ENCODE measurements at regions not wholly inside any gene's neighbourhood (a gene's known extent, or its start where the extent isn't known, plus 50 kb on each side); places are given as distances from the start of the nearest gene placed in this dataset.

DNA sequence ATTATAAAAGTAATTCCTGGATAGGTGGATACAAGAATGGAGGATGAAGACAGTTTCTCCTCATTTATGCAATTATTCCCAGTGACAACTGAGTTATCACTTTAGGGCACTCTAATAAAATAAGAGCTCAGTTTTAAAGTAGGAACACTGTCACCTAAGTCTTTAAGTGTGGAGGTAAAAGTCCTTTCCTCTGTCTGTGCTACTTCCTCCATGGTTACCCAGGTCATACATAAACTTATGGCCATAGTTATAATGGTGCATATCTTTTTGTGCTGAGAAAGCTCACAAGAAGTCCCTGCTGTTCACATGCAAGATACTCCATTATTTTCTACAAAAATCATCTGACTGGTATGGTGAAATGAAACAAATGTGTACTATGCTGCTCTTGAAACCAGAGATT lies 1093.6 kb downstream of the IGSF11 start:
- no peaks in the 10 kb centered on the region for H3K4me1 ChIP-seq (ENCODE audit: insufficient read depth, low read length)

DNA sequence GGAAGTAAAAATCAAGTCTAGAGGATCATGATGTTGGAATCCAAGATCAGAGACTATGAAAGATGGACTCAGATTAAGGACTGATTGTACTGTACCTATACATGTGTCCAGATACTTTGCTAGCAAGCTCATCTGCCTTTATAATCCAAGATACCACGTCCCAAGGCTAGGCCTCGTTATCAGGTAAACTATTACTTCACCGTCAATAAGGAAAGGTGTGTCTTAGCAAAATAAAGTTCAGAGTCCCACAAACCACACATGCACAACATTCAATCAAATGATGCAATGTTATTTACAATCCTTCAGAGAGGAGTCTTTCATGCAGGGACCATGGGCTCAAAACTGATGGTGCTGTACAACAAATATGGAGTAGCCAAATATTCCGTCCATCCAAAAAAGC lies 1092.9 kb downstream of the IGSF11 start:
- H3K9me3 ChIP-seq (ENCODE audit: low read depth, low read length) = no peaks in the 10 kb centered on the region
- no peak overlapping the region for H3K4me3 ChIP-seq (ENCODE audit: low read length)
- no peaks in the 10 kb centered on the region for H3K27me3 ChIP-seq (ENCODE audit: insufficient read depth, low read length)
- no peaks in the 10 kb centered on the region for H3K4me1 ChIP-seq (ENCODE audit: insufficient read depth, low read length)

More for the DNA sequence above, 1093.6 kb downstream of the IGSF11 start:
- H3K4me3 ChIP-seq (ENCODE audit: low read length) = no peak overlapping the region
- H3K9me3 ChIP-seq (ENCODE audit: low read depth, low read length) = no peaks in the 10 kb centered on the region
- no peaks in the 10 kb centered on the region for H3K27me3 ChIP-seq (ENCODE audit: insufficient read depth, low read length)

DNA sequence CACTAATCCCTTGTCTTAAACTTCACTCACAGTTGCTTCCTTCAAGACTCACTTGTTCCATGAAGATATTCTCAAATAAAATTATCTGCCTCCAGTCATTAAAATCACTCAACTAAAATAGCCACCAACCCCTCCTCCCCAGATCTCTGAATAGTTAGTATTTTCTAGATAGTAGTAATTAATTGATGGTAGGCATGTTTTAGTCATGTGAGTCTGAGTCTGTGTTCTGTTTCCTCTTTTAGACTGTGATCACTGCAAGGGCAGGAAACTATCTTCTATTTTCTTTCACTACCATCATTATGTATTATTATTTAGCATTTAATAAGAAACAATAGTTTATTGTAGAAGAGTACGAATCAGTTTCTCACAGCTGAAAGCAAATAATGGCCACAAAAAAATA lies 1080.5 kb downstream of the IGSF11 start:
- H3K4me1 ChIP-seq (ENCODE audit: insufficient read depth, low read length) = no peaks in the 10 kb centered on the region
- H3K27me3 ChIP-seq (ENCODE audit: insufficient read depth, low read length) = no peaks in the 10 kb centered on the region
- H3K4me3 ChIP-seq (ENCODE audit: low read length) = no peak overlapping the region
- no peaks in the 10 kb centered on the region for H3K9me3 ChIP-seq (ENCODE audit: low read depth, low read length)

DNA sequence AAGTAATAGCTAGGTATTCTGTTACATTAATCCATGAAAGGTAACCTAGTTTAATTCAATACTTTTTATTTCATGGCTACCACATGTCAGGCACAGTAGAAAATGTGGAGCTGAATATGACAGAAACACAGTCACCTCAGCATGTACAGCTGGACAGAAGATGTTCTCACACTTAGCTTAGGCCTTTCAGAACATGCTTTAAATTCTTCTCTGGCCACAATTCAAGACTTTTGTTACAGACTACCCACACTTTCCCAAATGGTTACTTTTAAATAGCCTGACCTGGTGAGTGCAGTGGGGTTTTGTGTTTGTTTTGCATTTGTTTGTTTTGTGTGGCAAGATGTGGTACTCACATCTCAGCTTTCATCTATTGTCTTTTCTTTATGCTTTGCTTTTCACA lies 1079.5 kb downstream of the IGSF11 start:
- H3K4me3 ChIP-seq (ENCODE audit: low read length) = no peak overlapping the region
- no peaks in the 10 kb centered on the region for H3K4me1 ChIP-seq (ENCODE audit: insufficient read depth, low read length)
- no peaks in the 10 kb centered on the region for H3K27me3 ChIP-seq (ENCODE audit: insufficient read depth, low read length)
- no peaks in the 10 kb centered on the region for H3K9me3 ChIP-seq (ENCODE audit: low read depth, low read length)

DNA sequence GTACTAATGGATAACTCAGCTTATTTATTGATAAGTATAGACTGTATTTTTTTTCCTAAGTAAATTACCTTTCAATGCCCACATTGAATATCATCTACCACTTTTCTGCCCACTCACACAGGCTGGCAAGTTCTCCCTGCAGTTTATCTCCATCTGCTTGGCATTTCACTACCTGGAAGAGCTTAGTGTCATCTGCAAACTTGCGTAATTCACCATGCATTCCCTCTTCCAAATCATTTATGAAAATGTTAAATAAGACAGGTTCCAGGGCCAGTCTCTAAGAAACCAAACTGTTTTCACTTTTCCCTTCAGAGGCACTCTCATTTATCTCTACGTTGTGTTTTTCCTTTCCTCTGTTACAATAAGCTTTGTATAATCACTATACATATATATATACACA lies 1076.6 kb downstream of the IGSF11 start:
- Histone ChIP-seq H3K9me3 (ENCODE audit: low read depth, low read length) (no peaks in the 10 kb centered on the region), H3K4me1 (ENCODE audit: insufficient read depth, low read length) (no peaks in the 10 kb centered on the region), H3K4me3 (ENCODE audit: low read length) (no peak overlapping the region), H3K27me3 (ENCODE audit: insufficient read depth, low read length) (no peaks in the 10 kb centered on the region)

DNA sequence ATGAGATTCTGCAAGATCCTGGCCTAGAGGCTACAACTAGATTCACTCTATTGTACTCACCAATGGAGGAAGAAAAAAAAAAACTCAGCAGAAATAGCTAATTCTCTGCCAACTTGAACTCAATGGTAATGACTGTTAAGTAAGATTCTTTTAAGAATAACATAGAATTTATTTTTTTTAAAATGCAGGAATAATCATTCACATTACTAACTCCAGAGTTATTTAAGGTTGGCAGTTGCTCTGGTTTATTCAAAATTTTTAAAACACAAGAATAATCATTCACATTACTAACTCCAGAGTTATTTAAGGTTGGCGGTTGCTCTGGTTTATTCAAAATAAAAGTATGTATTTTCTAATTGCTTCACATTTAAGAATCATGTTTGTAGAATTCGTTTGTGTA lies 1071.9 kb downstream of the IGSF11 start:
- Histone ChIP-seq H3K4me3 (ENCODE audit: low read length) (no peak overlapping the region), H3K27me3 (ENCODE audit: insufficient read depth, low read length) (no peaks in the 10 kb centered on the region), H3K4me1 (ENCODE audit: insufficient read depth, low read length) (no peaks in the 10 kb centered on the region), H3K9me3 (ENCODE audit: low read depth, low read length) (no peaks in the 10 kb centered on the region)

DNA sequence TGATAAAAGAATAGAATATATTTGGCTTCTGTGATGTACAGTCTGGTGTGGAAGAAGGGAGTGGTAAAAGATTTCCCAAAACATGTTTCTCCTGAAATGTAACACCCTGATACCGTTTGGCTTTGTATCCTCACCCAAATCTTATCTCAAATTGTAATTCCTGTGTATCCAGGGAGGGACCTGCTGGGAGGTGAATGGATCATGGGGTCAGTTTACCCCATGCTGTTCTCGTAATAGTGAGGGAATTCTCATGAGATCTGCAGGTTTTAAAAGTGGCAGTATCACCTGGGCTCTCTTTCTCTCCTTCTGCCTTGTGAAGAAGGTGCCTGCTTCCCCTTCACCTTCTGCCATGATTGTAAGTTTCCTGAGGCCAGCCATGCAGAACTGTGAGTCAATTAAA lies 1070.8 kb downstream of the IGSF11 start:
- no peaks in the 10 kb centered on the region for H3K27me3 ChIP-seq (ENCODE audit: insufficient read depth, low read length)
- no peaks in the 10 kb centered on the region for H3K9me3 ChIP-seq (ENCODE audit: low read depth, low read length)
- no peaks in the 10 kb centered on the region for H3K4me1 ChIP-seq (ENCODE audit: insufficient read depth, low read length)

DNA sequence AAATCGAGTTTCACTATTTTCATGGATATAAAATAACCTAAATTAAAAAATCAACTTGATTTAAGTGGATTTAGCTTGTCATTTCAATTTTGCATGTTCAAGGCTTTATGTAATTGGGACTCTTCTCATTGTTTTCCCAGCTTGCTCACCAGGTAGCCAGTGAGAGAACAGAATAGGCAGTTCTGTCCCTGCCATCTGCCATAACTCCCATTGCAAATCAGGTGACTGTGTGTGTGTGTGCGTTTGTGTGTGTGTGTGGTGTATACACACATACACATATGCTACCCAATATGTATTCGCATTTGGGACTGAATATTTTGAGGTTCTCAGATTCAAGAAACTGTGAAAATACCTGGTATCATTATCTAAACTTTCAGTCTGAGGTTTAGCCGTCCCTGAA lies 1069.8 kb downstream of the IGSF11 start:
- Histone ChIP-seq H3K27me3 (ENCODE audit: insufficient read depth, low read length) (no peaks in the 10 kb centered on the region), H3K9me3 (ENCODE audit: low read depth, low read length) (no peaks in the 10 kb centered on the region), H3K4me3 (ENCODE audit: low read length) (no peak overlapping the region), H3K4me1 (ENCODE audit: insufficient read depth, low read length) (no peaks in the 10 kb centered on the region)

More for the DNA sequence above, 1070.8 kb downstream of the IGSF11 start:
- no peak overlapping the region for H3K4me3 ChIP-seq (ENCODE audit: low read length)

DNA sequence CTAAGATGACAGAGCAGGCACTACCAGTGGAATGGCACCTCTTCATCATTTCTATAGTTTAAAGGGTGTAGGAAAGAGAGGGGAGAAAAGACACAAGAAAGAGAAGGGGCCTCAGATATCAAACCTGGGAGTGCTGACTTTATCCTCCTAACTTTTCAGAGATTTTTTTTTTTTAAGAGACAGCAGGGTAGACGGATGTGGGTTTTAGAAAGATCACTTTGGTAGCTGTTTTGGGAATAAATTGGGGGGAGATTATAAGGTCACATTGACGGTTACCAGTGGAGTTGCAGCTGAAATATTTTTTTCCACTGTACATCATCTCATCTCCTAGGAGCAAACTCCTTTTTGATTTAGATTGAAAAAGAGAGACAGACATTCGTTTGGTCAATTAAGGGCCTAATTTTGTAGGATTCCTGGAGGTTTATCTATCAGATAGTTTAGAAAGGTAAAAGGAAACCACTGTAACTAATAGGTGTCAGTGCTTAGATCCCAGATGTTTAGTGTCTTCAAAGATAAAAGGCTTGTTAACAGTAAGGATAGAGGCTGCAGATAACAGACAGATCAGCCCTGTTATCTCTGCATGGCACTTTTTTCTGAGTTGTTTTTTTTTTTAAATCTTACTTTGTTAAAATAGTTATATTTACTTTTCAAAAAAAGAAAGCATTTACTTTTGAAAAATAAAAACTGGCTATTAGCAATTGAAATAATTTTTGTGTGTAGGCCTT lies 1057.0 kb downstream of the IGSF11 start:
- H3K4me1 ChIP-seq (ENCODE audit: insufficient read depth, low read length) = no peaks in the 10 kb centered on the region
- H3K9me3 ChIP-seq (ENCODE audit: low read depth, low read length) = no peaks in the 10 kb centered on the region
- no peak overlapping the region for H3K4me3 ChIP-seq (ENCODE audit: low read length)
- no peaks in the 10 kb centered on the region for H3K27me3 ChIP-seq (ENCODE audit: insufficient read depth, low read length)

DNA sequence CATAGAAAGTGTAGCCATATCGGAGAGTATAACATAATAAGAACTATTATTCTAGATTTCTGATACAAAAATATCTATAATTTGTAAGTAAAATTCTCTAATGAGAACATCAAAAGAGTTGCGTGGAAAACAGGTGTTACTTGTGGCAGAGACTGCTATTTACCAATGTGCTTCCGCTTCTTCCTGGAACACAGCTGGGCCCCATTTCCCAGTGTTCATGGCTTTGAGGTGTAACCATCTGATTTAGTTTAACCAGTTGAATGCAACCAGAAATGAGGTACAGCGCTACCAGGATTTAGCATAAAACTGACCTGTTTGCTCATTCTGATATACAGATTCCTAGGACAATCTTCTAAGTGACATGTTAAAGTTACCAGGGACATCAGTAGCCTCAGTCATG lies 1055.2 kb downstream of the IGSF11 start:
- no peaks in the 10 kb centered on the region for H3K27me3 ChIP-seq (ENCODE audit: insufficient read depth, low read length)
- no peaks in the 10 kb centered on the region for H3K4me1 ChIP-seq (ENCODE audit: insufficient read depth, low read length)

DNA sequence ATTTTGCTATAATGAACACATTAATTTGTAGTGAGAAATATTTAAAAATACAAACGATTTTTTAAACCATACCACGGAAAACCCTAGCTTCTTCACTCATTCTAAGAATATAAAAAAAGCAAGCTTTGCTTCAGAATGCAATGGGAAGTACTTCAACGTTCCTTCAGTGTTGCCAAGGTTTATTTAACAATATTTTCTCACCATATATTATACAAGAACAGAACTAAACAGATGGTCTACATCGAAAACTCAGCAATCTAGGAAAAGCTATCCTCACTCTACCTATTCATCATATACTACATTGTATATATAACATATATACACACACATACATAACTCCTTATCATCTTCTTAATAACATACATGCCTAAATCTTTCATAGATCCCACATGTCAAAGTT lies 1047.4 kb downstream of the IGSF11 start:
- Histone ChIP-seq H3K9me3 (ENCODE audit: low read depth, low read length) (no peaks in the 10 kb centered on the region), H3K27me3 (ENCODE audit: insufficient read depth, low read length) (no peaks in the 10 kb centered on the region), H3K4me1 (ENCODE audit: insufficient read depth, low read length) (no peaks in the 10 kb centered on the region), H3K4me3 (ENCODE audit: low read length) (no peak overlapping the region)

More for the DNA sequence above, 1055.2 kb downstream of the IGSF11 start:
- Histone ChIP-seq H3K4me3 (ENCODE audit: low read length) (no peak overlapping the region), H3K9me3 (ENCODE audit: low read depth, low read length) (no peaks in the 10 kb centered on the region)

DNA sequence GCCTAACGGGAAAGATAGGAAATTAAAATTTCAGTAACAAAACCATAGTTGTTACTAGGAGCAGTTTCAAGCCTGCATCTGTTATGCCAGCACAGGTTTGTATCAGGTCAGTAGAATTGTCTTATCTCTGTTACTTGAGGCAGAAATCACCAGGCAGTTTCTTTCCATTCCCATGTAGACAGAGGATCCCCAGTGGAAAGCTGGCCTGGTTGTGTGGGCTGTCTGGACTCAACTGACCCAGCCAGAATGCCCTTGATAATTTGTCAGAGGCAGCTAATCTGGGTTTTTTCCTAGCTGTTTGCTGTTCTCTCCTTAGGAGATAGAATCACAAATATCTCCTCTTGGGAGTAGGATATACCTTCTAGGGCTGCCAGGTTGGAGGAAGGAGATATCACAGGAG lies 1044.7 kb downstream of the IGSF11 start:
- Histone ChIP-seq H3K27me3 (ENCODE audit: insufficient read depth, low read length) (no peaks in the 10 kb centered on the region), H3K4me1 (ENCODE audit: insufficient read depth, low read length) (no peaks in the 10 kb centered on the region), H3K9me3 (ENCODE audit: low read depth, low read length) (no peaks in the 10 kb centered on the region), H3K4me3 (ENCODE audit: low read length) (no peak overlapping the region)

DNA sequence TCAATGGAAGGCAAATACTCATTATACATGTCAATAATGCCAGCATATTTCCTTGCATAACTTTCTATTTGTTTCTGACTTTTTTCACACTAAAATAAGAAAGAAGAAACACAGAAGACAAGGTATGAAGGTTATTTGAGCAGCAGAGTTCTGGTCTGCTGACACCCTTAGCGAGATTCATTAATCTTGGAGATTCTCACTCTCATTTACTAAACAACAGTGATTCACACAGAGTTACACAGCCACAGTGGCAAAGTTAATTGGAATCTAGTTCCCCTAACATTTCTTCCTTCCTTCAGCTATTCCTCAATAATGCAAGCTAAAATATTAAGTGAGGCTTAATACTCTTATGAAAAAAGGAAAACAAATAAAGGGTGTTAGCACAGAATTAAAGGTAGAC lies 1044.0 kb downstream of the IGSF11 start:
- Histone ChIP-seq H3K27me3 (ENCODE audit: insufficient read depth, low read length) (peaks cover 1% of the 10 kb centered on the region), H3K9me3 (ENCODE audit: low read depth, low read length) (no peaks in the 10 kb centered on the region), H3K4me1 (ENCODE audit: insufficient read depth, low read length) (no peaks in the 10 kb centered on the region)

DNA sequence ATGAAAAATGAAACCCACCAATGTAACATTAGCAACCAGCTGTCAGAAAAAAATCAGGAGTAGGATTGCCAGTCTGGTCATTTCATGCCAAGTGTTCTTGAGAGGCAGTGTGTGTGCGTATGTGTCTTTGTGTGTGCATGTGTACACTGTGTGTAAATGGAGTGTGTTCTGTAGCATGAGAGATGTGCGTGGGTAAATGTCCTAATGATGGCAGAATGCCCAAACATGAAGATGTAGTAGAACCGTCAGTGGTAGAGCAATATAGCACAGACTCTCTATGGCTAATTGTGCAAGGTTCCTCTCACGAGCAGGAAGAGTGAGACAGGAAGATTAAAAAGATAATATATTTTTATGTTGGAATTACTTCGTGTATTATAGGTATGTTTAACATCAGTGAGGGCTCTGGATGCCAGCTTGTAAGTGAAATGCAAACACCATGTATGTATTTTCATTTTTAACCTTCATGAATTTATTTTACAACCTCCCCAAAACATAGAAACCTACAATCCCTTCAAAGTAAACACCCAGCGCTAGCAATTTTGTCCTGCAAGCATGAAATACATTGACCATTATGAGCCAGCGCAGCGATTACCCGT lies 1038.7 kb downstream of the IGSF11 start:
- H3K9me3 ChIP-seq (ENCODE audit: low read depth, low read length) = no peaks in the 10 kb centered on the region

More for the DNA sequence above, 1044.0 kb downstream of the IGSF11 start:
- no peak overlapping the region for H3K4me3 ChIP-seq (ENCODE audit: low read length)

DNA sequence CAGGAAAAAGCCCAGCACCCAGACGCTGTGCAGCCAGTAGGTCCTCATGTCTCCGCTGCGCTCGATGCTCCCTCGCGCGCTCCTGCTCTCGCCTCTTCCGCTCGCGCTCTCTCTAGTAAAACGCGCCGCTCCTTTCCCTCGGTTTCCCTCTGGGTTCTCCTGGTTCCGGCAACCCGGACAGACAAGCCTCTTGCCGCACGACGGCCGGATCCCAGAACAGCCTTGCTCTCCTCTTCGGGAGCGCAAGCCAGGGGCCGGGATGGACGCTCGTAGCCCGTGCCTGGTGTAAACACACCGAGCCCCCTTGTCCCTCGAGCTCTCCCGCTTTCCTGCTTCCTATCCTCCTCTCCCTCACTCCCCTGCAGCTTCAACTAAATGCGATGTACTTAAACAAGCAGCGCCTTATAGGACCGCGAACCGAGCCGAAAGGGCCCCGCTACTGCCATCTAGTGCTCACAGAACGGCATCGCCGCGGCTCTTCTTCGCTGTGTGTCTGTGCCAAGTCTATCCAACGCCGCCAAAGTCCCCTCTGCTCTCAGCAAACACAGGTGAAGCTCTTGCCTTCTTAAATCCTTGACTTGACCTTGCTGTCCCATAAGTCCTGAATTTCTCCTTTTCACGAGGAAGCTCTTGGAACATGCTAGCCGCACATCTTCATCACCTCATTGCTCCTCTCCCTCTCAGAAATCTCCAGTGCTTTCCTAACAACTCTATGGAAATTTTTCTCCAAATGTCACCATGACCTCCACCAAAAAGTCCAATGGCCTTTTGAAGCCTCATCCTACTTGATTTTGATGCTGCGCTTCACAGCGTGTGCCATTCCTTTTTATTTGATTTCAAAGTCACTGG lies 1037.2 kb downstream of the IGSF11 start:
- Histone ChIP-seq H3K4me3 (ENCODE audit: low read length) (no peak overlapping the region), H3K4me1 (ENCODE audit: insufficient read depth, low read length) (no peaks in the 10 kb centered on the region), H3K9me3 (ENCODE audit: low read depth, low read length) (no peaks in the 10 kb centered on the region), H3K27me3 (ENCODE audit: insufficient read depth, low read length) (peaks cover 25% of the 10 kb centered on the region)

More for the DNA sequence above, 1038.7 kb downstream of the IGSF11 start:
- Histone ChIP-seq H3K4me3 (ENCODE audit: low read length) (no peak overlapping the region), H3K27me3 (ENCODE audit: insufficient read depth, low read length) (peaks cover 25% of the 10 kb centered on the region), H3K4me1 (ENCODE audit: insufficient read depth, low read length) (no peaks in the 10 kb centered on the region)

Measured in mononuclear cell (primary cell).